C4-2B (cell line): ENCODE measurements at regions not wholly inside any gene's neighbourhood (a gene's known extent, or its start where the extent isn't known, plus 50 kb on each side); places are given as distances from the start of the nearest gene placed in this dataset.

Source experiments
- H3K27ac ChIP-seq: fragments of 450-650 bp; 2 replicates; pipeline ENCODE4 v1.5.1; 2017
- CTCF ChIP-seq: fragments of 450-650 bp; conservative IDR thresholded peaks from 2 replicates; pipeline ENCODE4 v1.5.1; 2017; ENCODE audit warnings: mild to moderate bottlenecking
- ZFX ChIP-seq: fragments of 450-650 bp; IDR thresholded peaks from 2 replicates; pipeline ENCODE4 v1.6.1; 2017

GRCh38 chr5:51271261-51271660 lies 112.0 kb upstream of the ISL1 start:
- TF ChIP-seq CTCF = no peak
- TF ChIP-seq ZFX = no peak
- H3K27ac ChIP-seq = no peak overlapping the region

GRCh38 chr5:51273021-51273420 lies 110.2 kb upstream of the ISL1 start:
- TF ChIP-seq ZFX (no peak), CTCF (no peak)
- H3K27ac ChIP-seq = no peak overlapping the region

GRCh38 chr5:51273871-51274270 lies 109.4 kb upstream of the ISL1 start:
- H3K27ac ChIP-seq = no peak overlapping the region

GRCh38 chr5:51275428-51275827 lies 107.8 kb upstream of the ISL1 start:
- TF ChIP-seq ZFX (no peak), CTCF (no peak)
- H3K27ac ChIP-seq = no peak overlapping the region

More at GRCh38 chr5:51273871-51274270, 109.4 kb upstream of the ISL1 start:
- TF ChIP-seq CTCF = no peak
- TF ChIP-seq ZFX = no peak

- no peak overlapping the region for H3K27ac ChIP-seq
- TF ChIP-seq ZFX = no peak
- no peak for TF ChIP-seq CTCF
These were observed 107.0 kb upstream of the ISL1 start for GRCh38 chr5:51276250-51276649.

GRCh38 chr5:51278539-51278938 lies 104.7 kb upstream of the ISL1 start:
- no peak overlapping the region for H3K27ac ChIP-seq
- no peak for TF ChIP-seq ZFX
- TF ChIP-seq CTCF = no peak

- no peak for TF ChIP-seq CTCF
- no peak for TF ChIP-seq ZFX
- no peak overlapping the region for H3K27ac ChIP-seq
These were observed 103.1 kb upstream of the ISL1 start for GRCh38 chr5:51279983-51280706.
